ENCODE measurements at regions not wholly inside any gene's neighbourhood (a gene's known extent, or its start where the extent isn't known, plus 50 kb on each side); places are given as distances from the start of the nearest gene placed in this dataset.

DNA sequence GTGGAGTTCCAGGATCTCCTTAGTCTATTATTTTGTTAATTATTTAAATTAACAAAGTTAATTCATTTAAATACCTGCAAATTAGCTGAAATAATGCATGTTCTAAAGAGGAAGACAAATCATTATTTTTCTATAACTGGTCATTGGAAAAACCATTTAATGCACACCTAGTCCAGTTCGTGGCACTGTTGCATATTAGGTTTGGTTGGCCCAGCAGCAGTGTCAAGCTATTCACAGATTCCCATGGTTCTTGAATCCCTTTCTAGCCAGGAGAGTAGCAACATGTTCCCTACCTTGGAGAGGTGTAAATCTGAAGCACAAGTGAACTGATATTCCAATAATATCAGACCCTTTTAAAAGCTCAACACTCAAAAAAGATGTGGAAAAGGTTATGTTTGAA lies 155.2 kb downstream of the TMEM161B start:
- H3K27ac ChIP-seq: no peak overlapping the region
- ATAC-seq (no peak), DNase-seq (no peak)
- H3K9me3 ChIP-seq: no peaks in the 10 kb centered on the region
- no peaks in the 10 kb centered on the region for H3K27me3 ChIP-seq
- no peaks in the 10 kb centered on the region for H3K4me1 ChIP-seq
- no peak overlapping the region for H3K4me3 ChIP-seq
- 42 to 58% methylated on average over 1 of the region's 1 CpG for WGBS, 2 donors
- no peaks in the 10 kb centered on the region for H3K36me3 ChIP-seq (replicated peaks in 1 of 2; ENCODE audit: insufficient read depth in 1 of 2, low read depth in 2 of 2)
- TF ChIP-seq POLR2A (IDR thresholded peaks at IDR 0.05): no peak
- TF ChIP-seq, protein P1, sequence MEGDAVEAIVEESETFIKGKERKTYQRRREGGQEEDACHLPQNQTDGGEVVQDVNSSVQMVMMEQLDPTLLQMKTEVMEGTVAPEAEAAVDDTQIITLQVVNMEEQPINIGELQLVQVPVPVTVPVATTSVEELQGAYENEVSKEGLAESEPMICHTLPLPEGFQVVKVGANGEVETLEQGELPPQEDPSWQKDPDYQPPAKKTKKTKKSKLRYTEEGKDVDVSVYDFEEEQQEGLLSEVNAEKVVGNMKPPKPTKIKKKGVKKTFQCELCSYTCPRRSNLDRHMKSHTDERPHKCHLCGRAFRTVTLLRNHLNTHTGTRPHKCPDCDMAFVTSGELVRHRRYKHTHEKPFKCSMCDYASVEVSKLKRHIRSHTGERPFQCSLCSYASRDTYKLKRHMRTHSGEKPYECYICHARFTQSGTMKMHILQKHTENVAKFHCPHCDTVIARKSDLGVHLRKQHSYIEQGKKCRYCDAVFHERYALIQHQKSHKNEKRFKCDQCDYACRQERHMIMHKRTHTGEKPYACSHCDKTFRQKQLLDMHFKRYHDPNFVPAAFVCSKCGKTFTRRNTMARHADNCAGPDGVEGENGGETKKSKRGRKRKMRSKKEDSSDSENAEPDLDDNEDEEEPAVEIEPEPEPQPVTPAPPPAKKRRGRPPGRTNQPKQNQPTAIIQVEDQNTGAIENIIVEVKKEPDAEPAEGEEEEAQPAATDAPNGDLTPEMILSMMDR (IDR thresholded peaks at IDR 0.05): no peak
- intact Hi-C loops (cut with DNase I): no loop called here

DNA sequence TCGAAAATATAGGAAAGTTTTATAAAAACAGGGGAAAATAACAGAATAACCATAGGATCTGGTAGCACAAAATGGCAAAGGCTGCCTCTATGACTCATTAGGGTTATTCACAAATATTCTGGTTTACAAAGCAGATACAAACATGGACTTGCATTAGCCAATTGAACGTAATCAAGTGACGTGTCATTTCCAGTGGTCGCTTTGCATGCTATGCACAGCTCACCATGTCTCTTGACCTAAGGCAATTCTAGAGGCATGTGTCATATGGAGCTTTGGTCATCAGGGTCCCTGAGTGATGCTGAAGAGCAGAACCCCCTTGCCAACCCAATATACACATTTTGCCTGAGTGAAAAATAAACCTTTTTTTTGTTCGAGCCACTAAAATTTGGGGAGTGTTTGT lies 158.8 kb downstream of the TMEM161B start:
- Histone ChIP-seq H3K27ac (no peak overlapping the region), H3K4me3 (no peak overlapping the region), H3K4me1 (no peaks in the 10 kb centered on the region), H3K27me3 (no peaks in the 10 kb centered on the region), H3K36me3 (replicated peaks in 1 of 2; ENCODE audit: insufficient read depth in 1 of 2, low read depth in 2 of 2) (no peaks in the 10 kb centered on the region), H3K9me3 (no peaks in the 10 kb centered on the region)
- no peak for TF ChIP-seq POLR2A (IDR thresholded peaks at IDR 0.05)
- TF ChIP-seq, protein P1 (IDR thresholded peaks at IDR 0.05): no peak
- ATAC-seq (no peak), DNase-seq (no peak)
- WGBS, 2 donors: 68 to 72% methylated on average over 5 of the region's 5 CpGs
- intact Hi-C loops (cut with DNase I): loop anchor here (10.0 kb wide), 1 partner anchor 65 kb away; no protein-coding TSS in a partner anchor

DNA sequence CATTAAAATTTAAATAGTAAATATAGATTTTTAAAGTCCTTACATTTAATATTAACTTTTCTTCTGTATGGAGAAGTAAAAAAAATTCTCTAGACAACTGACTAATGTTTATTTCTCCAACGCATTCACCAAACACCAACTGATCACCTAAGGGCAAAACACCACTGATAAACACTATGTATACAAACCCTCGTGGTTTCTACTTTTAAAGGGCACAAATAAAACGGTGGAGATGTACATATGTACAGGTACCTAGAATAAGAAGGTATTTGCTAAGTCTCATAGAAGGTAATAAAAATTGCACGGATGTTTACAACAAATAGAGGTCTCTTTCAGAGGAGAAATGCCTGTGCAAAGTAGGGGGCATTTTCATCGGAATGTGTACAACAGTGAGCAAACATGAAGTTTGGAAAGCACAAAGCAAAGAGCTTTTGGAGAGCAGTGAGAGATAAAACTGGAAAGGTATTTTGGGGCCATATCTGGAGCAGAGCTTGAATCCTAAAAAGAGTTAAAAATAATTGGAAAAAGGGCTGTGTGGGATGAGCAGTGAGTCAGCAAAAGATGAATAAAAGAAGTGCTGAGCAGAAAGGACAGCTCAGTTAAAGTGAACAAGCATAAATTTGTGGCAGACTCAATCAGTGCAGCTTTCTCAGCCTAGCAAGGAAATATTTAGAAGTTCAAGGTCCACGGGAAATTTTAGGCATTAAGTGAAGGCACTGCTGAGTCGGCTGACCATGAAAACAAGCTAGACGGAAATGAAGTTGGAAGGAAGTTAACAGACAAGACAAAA lies 160.0 kb downstream of the TMEM161B start:
- Histone ChIP-seq H3K27ac (no peak overlapping the region), H3K27me3 (no peaks in the 10 kb centered on the region), H3K9me3 (no peaks in the 10 kb centered on the region), H3K4me3 (no peak overlapping the region), H3K36me3 (replicated peaks in 1 of 2; ENCODE audit: insufficient read depth in 1 of 2, low read depth in 2 of 2) (no peaks in the 10 kb centered on the region), H3K4me1 (no peaks in the 10 kb centered on the region)
- intact Hi-C loops (cut with DNase I): loop anchor here (10.0 kb wide), 1 partner anchor 66 kb away; no protein-coding TSS in a partner anchor
- no peak for ATAC-seq
- TF ChIP-seq POLR2A (IDR thresholded peaks at IDR 0.05): no peak
- TF ChIP-seq, protein P1 (IDR thresholded peaks at IDR 0.05): no peak
- DNase-seq: no peak
- WGBS, 2 donors: 20 to 30% methylated on average over 8 of the region's 8 CpGs

DNA sequence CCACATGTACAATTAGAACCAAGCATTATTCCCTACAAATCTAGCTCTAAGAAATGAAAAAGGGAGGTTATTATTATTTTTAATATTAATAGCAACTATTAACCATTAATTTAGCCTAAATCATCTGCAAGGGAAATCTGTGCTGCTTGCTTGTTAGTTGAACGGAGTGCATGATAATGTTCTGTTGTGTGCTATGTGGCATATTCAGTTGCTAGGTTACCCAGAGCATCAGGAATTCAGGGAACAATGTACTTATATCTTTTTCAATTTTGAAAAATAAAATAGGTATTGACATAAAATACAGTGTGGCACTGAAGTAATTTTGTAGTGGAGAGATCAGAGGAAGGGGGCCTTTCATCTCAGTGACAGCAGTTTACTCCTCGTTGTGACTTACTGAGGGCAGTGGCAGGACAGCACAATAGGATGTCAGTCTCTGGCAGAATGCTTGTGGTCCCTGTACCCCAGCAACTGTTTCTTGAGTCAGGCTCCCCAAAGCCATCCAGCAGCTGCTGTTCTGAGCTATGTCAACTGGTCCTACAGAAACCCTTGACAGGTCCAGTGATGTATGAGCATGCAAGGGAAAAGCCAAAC lies 173.6 kb downstream of the TMEM161B start:
- H3K9me3 ChIP-seq: no peaks in the 10 kb centered on the region
- no peaks in the 10 kb centered on the region for H3K4me1 ChIP-seq
- 32 to 38% methylated on average over 2 of the region's 2 CpGs for WGBS, 2 donors
- intact Hi-C loops (cut with DNase I): no loop called here
- TF ChIP-seq POLR2A (IDR thresholded peaks at IDR 0.05): no peak
- TF ChIP-seq, protein P1 (IDR thresholded peaks at IDR 0.05): no peak
- ATAC-seq (no peak), DNase-seq (no peak)
- no peak overlapping the region for H3K4me3 ChIP-seq
- no peak overlapping the region for H3K27ac ChIP-seq
- no peaks in the 10 kb centered on the region for H3K27me3 ChIP-seq
- H3K36me3 ChIP-seq (replicated peaks in 1 of 2; ENCODE audit: insufficient read depth in 1 of 2, low read depth in 2 of 2): no peaks in the 10 kb centered on the region

All from body of pancreas (tissue), 4 donors.